ENCODE measurements at regions not wholly inside any gene's neighbourhood (a gene's known extent, or its start where the extent isn't known, plus 50 kb on each side); places are given as distances from the start of the nearest gene placed in this dataset.
A peak's percentile ranks its signal among the peaks of the same experiment; 100 is the strongest.

DNA sequence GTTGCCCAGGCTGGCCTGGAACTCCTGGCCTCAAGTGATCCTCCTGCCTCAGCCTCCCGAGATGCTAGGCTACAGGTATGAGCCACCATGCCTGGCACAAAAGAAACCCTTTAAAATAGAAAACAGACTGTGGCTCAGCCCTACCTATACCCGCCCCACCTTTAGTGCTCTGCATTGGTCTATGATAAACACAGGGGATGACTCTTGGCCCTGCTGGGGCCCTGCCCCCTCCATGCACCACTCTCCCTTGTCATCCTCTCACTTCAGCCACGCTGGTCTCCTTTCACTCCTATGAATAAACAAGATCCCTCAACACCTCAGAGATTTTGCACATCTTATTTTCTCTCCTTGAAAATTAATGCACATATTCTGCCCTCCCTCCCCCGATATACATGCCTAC is 251.4 kb upstream of the KLF14 start:
- no peaks in the 10 kb centered on the region for H3K36me3 ChIP-seq (ENCODE audit: control insufficient read depth, insufficient read depth, low read length)
- H3K27me3 ChIP-seq (ENCODE audit: control insufficient read depth, insufficient read depth, low read length) = no peaks in the 10 kb centered on the region
- no peak for FAIRE-seq
- DNase-seq (ENCODE audit: low read depth) = no peak
- TF ChIP-seq, protein P1, sequence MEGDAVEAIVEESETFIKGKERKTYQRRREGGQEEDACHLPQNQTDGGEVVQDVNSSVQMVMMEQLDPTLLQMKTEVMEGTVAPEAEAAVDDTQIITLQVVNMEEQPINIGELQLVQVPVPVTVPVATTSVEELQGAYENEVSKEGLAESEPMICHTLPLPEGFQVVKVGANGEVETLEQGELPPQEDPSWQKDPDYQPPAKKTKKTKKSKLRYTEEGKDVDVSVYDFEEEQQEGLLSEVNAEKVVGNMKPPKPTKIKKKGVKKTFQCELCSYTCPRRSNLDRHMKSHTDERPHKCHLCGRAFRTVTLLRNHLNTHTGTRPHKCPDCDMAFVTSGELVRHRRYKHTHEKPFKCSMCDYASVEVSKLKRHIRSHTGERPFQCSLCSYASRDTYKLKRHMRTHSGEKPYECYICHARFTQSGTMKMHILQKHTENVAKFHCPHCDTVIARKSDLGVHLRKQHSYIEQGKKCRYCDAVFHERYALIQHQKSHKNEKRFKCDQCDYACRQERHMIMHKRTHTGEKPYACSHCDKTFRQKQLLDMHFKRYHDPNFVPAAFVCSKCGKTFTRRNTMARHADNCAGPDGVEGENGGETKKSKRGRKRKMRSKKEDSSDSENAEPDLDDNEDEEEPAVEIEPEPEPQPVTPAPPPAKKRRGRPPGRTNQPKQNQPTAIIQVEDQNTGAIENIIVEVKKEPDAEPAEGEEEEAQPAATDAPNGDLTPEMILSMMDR (IDR thresholded peaks at IDR 0.05; ENCODE audit: insufficient read depth, low read length, severe bottlenecking) = no peak
- H3K4me3 ChIP-seq (ENCODE audit: low read depth, low read length) = no peak overlapping the region

DNA sequence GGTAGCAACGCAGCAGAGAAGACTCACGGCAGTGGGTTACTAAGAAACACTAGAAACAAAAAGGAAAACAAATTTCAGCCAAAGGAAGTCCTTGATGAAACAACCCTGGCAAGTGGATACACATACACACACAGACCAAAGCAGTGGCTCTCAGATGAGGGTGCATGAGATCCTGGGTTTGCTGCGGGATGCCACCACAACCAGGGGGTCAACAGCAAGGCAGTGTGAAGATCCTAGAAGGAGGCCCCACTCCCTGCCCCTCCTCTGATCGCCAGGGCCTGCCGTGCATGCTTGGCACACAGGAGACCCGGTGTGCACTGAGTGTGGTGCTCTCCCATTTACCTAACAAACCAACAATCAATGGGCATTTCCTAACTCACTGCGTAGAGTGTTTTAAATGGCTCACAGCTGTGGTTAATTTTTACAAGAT is 252.3 kb upstream of the KLF14 start:
- Histone ChIP-seq H3K27me3 (ENCODE audit: control insufficient read depth, insufficient read depth, low read length) (no peaks in the 10 kb centered on the region), H3K36me3 (ENCODE audit: control insufficient read depth, insufficient read depth, low read length) (no peaks in the 10 kb centered on the region), H3K4me3 (ENCODE audit: low read depth, low read length) (no peak overlapping the region)
- FAIRE-seq (no peak), DNase-seq (ENCODE audit: low read depth) (peak; percentile 64)
- TF ChIP-seq, protein P1 (IDR thresholded peaks at IDR 0.05; ENCODE audit: insufficient read depth, low read length, severe bottlenecking) = no peak

DNA sequence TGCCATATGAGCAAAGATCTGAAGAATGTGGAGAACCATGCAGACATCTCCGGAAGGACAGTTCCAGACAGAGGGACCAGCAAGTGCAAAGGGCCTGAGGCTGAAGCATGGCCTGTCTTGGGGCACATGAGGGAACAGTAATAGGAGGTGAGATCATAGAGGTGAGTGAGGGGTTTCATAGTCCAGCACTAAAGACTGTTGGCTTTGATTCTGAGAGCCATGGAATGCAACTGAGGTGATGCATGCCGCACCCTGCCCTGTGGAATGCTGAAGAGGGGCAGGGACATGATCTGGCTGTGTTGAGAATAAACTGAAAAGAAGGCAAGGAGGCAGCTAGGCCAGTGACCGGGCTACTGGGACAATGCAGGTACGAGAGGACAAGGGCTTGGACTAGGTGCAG is 253.1 kb upstream of the KLF14 start:
- FAIRE-seq (no peak), DNase-seq (ENCODE audit: low read depth) (peak; percentile 69)
- TF ChIP-seq, protein P1 (IDR thresholded peaks at IDR 0.05; ENCODE audit: insufficient read depth, low read length, severe bottlenecking) = no peak
- H3K27me3 ChIP-seq (ENCODE audit: control insufficient read depth, insufficient read depth, low read length) = no peaks in the 10 kb centered on the region
- H3K4me3 ChIP-seq (ENCODE audit: low read depth, low read length) = no peak overlapping the region
- no peaks in the 10 kb centered on the region for H3K36me3 ChIP-seq (ENCODE audit: control insufficient read depth, insufficient read depth, low read length)

DNA sequence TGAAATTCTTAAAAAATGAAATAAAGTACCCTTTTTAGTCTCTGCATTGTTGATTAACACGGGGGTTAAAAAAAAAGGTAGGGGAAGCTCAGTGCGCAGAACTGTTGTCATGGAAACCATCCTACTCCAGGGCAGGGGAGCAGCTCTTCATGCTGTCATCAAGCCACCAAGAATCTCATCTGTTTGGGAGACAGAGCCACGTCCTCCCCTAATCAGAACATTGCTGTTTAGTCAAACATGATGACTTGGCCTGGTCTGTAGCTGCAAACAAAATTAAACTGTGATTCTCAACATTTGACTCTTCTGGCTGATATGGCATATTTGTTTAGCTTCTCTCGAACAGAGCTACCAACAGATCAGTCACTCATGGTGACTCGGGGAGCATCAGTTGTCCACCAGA is 254.4 kb upstream of the KLF14 start:
- no peak overlapping the region for H3K4me3 ChIP-seq (ENCODE audit: low read depth, low read length)
- no peaks in the 10 kb centered on the region for H3K36me3 ChIP-seq (ENCODE audit: control insufficient read depth, insufficient read depth, low read length)
- no peak for FAIRE-seq
- no peak for DNase-seq (ENCODE audit: low read depth)
- no peaks in the 10 kb centered on the region for H3K27me3 ChIP-seq (ENCODE audit: control insufficient read depth, insufficient read depth, low read length)
- TF ChIP-seq, protein P1 (IDR thresholded peaks at IDR 0.05; ENCODE audit: insufficient read depth, low read length, severe bottlenecking) = no peak

DNA sequence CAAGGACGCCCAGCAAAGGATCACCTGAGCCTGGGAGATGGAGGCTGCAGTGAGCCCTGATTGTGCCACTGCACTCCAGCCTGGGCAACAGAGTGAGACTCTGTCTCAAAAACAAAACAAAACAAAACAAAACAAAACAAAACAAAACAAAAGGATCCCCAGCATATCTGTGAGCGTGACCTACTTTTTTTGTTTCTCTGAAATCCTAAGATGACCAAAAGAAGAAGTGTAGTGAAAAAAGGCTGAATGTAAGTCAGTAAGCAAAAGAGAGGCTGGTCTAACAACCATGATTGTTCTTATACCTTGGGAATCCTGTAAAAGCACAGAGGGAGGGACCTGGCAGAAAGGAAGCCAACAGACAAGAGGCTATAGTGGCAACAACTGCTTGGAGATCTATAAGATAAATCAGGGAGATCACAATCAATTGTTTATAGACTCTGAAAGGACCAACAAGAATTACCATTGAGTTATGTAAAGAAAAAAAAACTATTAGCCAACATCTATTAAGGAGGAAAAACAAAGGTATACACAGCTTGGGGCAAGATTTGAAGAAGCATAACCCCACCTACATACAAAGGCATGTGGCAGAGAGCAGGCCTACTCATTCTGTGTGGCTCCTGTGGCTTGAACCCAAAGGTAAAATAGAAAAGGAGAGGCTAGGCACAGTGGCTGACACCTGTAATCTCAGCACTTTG is 255.2 kb upstream of the KLF14 start:
- FAIRE-seq = no peak
- TF ChIP-seq, protein P1 (IDR thresholded peaks at IDR 0.05; ENCODE audit: insufficient read depth, low read length, severe bottlenecking) = no peak
- H3K36me3 ChIP-seq (ENCODE audit: control insufficient read depth, insufficient read depth, low read length) = no peaks in the 10 kb centered on the region
- H3K4me3 ChIP-seq (ENCODE audit: low read depth, low read length) = no peak overlapping the region
- DNase-seq (ENCODE audit: low read depth) = no peak
- H3K27me3 ChIP-seq (ENCODE audit: control insufficient read depth, insufficient read depth, low read length) = no peaks in the 10 kb centered on the region

Measured in bronchial epithelial cell (primary cell).